GM23248 (cell line): ENCODE measurements at regions not wholly inside any gene's neighbourhood (a gene's known extent, or its start where the extent isn't known, plus 50 kb on each side); places are given as distances from the start of the nearest gene placed in this dataset.

Experiments used
- EZH2 ChIP-seq: fragments of 200-600 bp; sonication (generic); IDR thresholded peaks from 2 replicates; pipeline ENCODE4 v1.6.1; 2018; ENCODE audit warnings: antibody characterized with exemption, mild to moderate bottlenecking; ENCODE audit not compliant: insufficient read depth, poor library complexity, severe bottlenecking
- EZH2phosphoT487 ChIP-seq: fragments of 200-600 bp; sonication (generic); IDR thresholded peaks from 2 replicates; pipeline ENCODE4 v1.6.1; 2018; ENCODE audit warnings: antibody characterized with exemption, moderate library complexity, mild to moderate bottlenecking, low read depth; ENCODE audit not compliant: insufficient read depth

DNA sequence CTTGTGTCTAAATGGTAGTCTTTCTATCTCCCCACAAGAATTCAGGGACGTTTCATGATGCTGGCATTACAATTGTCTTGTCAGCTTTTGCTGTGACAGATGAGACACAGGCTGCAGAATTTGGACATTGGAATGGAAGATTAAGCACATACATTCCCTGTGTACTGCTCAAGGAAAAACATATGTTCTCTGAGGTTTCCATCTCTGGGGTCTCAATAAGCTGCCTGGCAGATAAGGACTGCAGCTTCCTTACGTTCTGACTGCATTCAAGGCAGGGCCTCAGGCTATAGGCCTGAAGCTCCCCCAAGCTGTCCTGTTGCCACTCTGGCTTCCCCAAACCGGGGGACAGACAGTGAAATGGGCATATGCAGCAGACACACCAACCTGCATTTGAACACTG, 91.3 kb upstream of the KL start:
- TF ChIP-seq EZH2 (no peak), EZH2phosphoT487 (no peak)
